Esophagus squamous epithelium (tissue), 4 donors: ENCODE measurements at regions not wholly inside any gene's neighbourhood (a gene's known extent, or its start where the extent isn't known, plus 50 kb on each side); places are given as distances from the start of the nearest gene placed in this dataset.

ENCODE experiments used
- CTCF ChIP-seq, 6 experiments: fragments of 450-650 bp in 4 of 6; fragments of 200-600 bp in 2 of 6; sonication (generic) in 2 of 6; IDR thresholded peaks; one replicate each; pipeline ENCODE4 v1.5.1; 2016 to 2019; ENCODE audit warnings: antibody characterized with exemption in 6 of 6, mild to moderate bottlenecking in 4 of 6, moderate library complexity in 4 of 6
- POLR2A ChIP-seq, 4 donors: fragments of 450-650 bp; IDR thresholded peaks; one replicate each; pipeline ENCODE4 v1.6.1; 2017; ENCODE audit warnings: antibody characterized with exemption in 4 of 4, mild to moderate bottlenecking in 4 of 4, moderate library complexity in 3 of 4

DNA sequence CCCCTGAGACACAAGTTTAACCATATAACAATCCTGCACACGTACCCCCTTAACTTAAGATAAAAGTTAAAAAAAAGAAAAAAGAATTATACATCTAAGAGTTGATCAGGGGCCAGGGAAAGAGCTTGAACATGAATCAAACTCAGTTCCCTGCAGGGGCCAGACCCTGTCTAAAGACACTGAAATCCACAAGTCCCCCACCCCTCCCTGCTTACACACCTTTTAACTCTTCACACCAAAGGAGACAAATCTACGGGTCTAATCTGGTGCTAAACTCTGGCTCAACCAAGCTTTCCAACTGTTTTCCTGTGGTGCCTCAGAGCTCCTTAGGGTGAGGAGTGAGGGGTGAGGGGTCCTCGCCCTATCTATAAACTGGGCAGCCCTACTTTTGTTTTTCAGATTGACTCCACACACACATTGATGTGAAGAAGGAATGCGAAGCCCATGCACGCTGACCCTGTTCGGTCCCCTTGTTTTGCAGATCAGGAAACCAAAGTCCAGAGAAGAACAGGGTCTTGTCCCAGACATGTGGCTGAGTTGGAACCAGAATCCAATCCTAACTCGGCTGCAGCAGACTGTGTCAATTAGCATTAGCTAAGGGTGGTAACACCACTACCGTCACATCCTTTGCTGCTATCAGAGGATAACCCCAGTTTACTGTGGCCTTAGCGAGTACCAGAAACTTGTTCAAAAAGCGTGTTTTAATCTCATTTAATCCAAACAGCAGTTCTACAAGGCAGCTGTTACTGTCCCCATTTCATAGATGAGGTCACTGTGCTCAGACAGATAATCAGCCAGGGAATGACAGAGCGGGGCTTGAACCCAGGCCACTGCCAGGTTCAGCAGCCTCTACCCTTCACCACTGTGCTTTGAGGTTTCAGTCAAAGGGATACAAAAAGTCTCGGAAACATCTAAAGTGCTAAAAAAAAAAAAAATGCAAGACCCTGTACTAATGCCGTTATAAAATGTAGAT lies 145.2 kb upstream of the SYT13 start:
- TF ChIP-seq CTCF (IDR thresholded peaks at IDR 0.05) (no peak), POLR2A (IDR thresholded peaks at IDR 0.05) (no peak)
